Keratinocyte (primary cell): ENCODE measurements at regions not wholly inside any gene's neighbourhood (a gene's known extent, or its start where the extent isn't known, plus 50 kb on each side); places are given as distances from the start of the nearest gene placed in this dataset.

ENCODE experiments used
- DNase-seq: peaks from one replicate; pipeline ENCODE4 v3.0.0-alpha.2; 2011; ENCODE audit warnings: low read depth, missing footprints, low spot score
- FAIRE-seq: peaks from 2 replicates; lab custom pipeline; 2011; peaks lifted over from hg19 to GRCh38; lab: Jason Lieb, UNC
- H2AFZ ChIP-seq: 2 replicates; pipeline ENCODE4 v1.6.0; 2012; ENCODE audit warnings: low read length, control low read depth, inconsistent platforms; ENCODE audit not compliant: control insufficient read depth
- H3K27ac ChIP-seq: 2 replicates; pipeline ENCODE4 v1.5.1; 2011; ENCODE audit warnings: low read length; ENCODE audit not compliant: control insufficient read depth, insufficient read depth
- H3K27me3 ChIP-seq: 3 replicates; pipeline ENCODE4 v1.6.0; 2011; ENCODE audit warnings: low read length; ENCODE audit not compliant: control insufficient read depth, insufficient read depth; ENCODE audit errors: extremely low read depth
- H3K36me3 ChIP-seq, 2 experiments: 2 replicates in 1 of 2; 3 replicates in 1 of 2; pipeline ENCODE4 v1.5.1; 2011; ENCODE audit warnings: low read length in 2 of 2, mild to moderate bottlenecking in 1 of 2; ENCODE audit not compliant: control insufficient read depth in 2 of 2, insufficient read depth in 2 of 2; ENCODE audit errors: extremely low read depth in 1 of 2
- H3K4me1 ChIP-seq: 3 replicates; pipeline ENCODE4 v1.5.1; 2011; ENCODE audit warnings: low read length; ENCODE audit not compliant: control insufficient read depth, insufficient read depth; ENCODE audit errors: extremely low read depth
- H3K4me2 ChIP-seq: 3 replicates; pipeline ENCODE4 v1.6.0; 2011; ENCODE audit warnings: low read depth, low read length; ENCODE audit not compliant: control insufficient read depth, insufficient read depth; ENCODE audit errors: extremely low read depth
- H3K4me3 ChIP-seq, 3 experiments: fragments of 200-600 bp in 1 of 3; sonication (generic) in 1 of 3; 2 replicates in 2 of 3; 3 replicates in 1 of 3; pipeline ENCODE4 v1.5.1; 2011 to 2016; ENCODE audit warnings: low read length in 3 of 3, mild to moderate bottlenecking in 3 of 3, control low read depth in 2 of 3, inconsistent platforms in 1 of 3, low read depth in 1 of 3, mixed read lengths in 1 of 3, mixed run types in 1 of 3, moderate library complexity in 1 of 3; ENCODE audit not compliant: control insufficient read depth in 2 of 3, insufficient read depth in 2 of 3; ENCODE audit errors: extremely low read depth in 1 of 3
- H3K79me2 ChIP-seq: 2 replicates; pipeline ENCODE4 v1.6.0; 2012; ENCODE audit warnings: low read length; ENCODE audit not compliant: control insufficient read depth, insufficient read depth
- H3K9ac ChIP-seq: 3 replicates; pipeline ENCODE4 v1.6.0; 2011; ENCODE audit warnings: low read length; ENCODE audit not compliant: control insufficient read depth, insufficient read depth; ENCODE audit errors: extremely low read depth
- H3K9me1 ChIP-seq: 3 replicates; pipeline ENCODE4 v1.6.0; 2011; ENCODE audit warnings: low read length; ENCODE audit not compliant: control insufficient read depth, insufficient read depth; ENCODE audit errors: extremely low read depth
- H3K9me3 ChIP-seq: 2 replicates; pipeline ENCODE4 v1.5.1; 2012; ENCODE audit warnings: low read depth, low read length; ENCODE audit not compliant: control insufficient read depth
- H4K20me1 ChIP-seq: 3 replicates; pipeline ENCODE4 v1.6.0; 2011; ENCODE audit warnings: low read length; ENCODE audit not compliant: control insufficient read depth, insufficient read depth; ENCODE audit errors: extremely low read depth
- CTCF ChIP-seq, 3 experiments: IDR thresholded peaks in 1 of 3; conservative IDR thresholded peaks in 1 of 3; optimal IDR thresholded peaks in 1 of 3; 2 replicates in 2 of 3; 3 replicates in 1 of 3; pipeline versions ENCODE3 to v1.5.1; 2011; ENCODE audit warnings: low read length in 3 of 3, mild to moderate bottlenecking in 3 of 3, moderate library complexity in 2 of 3, control low read depth in 1 of 3, inconsistent platforms in 1 of 3; ENCODE audit not compliant: insufficient read depth in 2 of 3; ENCODE audit errors: extremely low read depth in 1 of 3
- EZH2 ChIP-seq: IDR thresholded peaks from one replicate; pipeline ENCODE4 v1.6.1; 2012; ENCODE audit warnings: inconsistent platforms, mild to moderate bottlenecking, low read length, moderate library complexity
- dilution Hi-C: fragments of 300-500 bp; cut with MboI; formaldehyde crosslinking; loops from one replicate; pipeline ENCODE4 v1.7.0; 2020; ENCODE audit warnings: low sequenced_read_pairs; ENCODE audit not compliant: extremely low pct_ligation_motif_present

GRCh38 chr13:106011600-106011999 is 523.9 kb downstream of the EFNB2 start:
- Histone ChIP-seq H2AFZ (no peak overlapping the region), H3K9ac (no peak overlapping the region), H3K4me3 (no peak overlapping the region), H3K27ac (no peak overlapping the region), H3K36me3 (no peaks in the 10 kb centered on the region), H3K9me1 (no peaks in the 10 kb centered on the region), H3K9me3 (no peaks in the 10 kb centered on the region), H3K4me2 (no peak overlapping the region), H3K27me3 (no peaks in the 10 kb centered on the region), H4K20me1 (no peaks in the 10 kb centered on the region), H3K4me1 (no peaks in the 10 kb centered on the region), H3K79me2 (no peaks in the 10 kb centered on the region)
- no peak for FAIRE-seq
- no peak for TF ChIP-seq CTCF (optimal IDR thresholded peaks at IDR 0.05 in 1 of 3, IDR thresholded peaks at IDR 0.05 in 1 of 3, conservative IDR thresholded peaks at IDR 0.05 in 1 of 3; ENCODE audit: extremely low read depth in 1 of 3, insufficient read depth in 2 of 3, low read length in 3 of 3)
- TF ChIP-seq EZH2, result no peak
- dilution Hi-C loops, result no loop called here
- DNase-seq, result no peak

GRCh38 chr13:106010836-106011235 is 524.6 kb downstream of the EFNB2 start:
- no peaks in the 10 kb centered on the region for H3K79me2 ChIP-seq
- no peak overlapping the region for H2AFZ ChIP-seq
- no peaks in the 10 kb centered on the region for H3K9me3 ChIP-seq
- no peak overlapping the region for H3K4me2 ChIP-seq
- H3K9me1 ChIP-seq, result no peaks in the 10 kb centered on the region
- no peaks in the 10 kb centered on the region for H3K27me3 ChIP-seq
- H3K4me3 ChIP-seq, result no peak overlapping the region
- H3K9ac ChIP-seq, result no peak overlapping the region
- no peak overlapping the region for H3K27ac ChIP-seq
- TF ChIP-seq EZH2 (no peak), CTCF (optimal IDR thresholded peaks at IDR 0.05 in 1 of 3, IDR thresholded peaks at IDR 0.05 in 1 of 3, conservative IDR thresholded peaks at IDR 0.05 in 1 of 3; ENCODE audit: extremely low read depth in 1 of 3, insufficient read depth in 2 of 3, low read length in 3 of 3) (no peak)
- no peaks in the 10 kb centered on the region for H4K20me1 ChIP-seq
- no peaks in the 10 kb centered on the region for H3K4me1 ChIP-seq
- H3K36me3 ChIP-seq, result no peaks in the 10 kb centered on the region
- DNase-seq (no peak), FAIRE-seq (no peak)
- dilution Hi-C loops, result no loop called here
